ENCODE measurements at regions not wholly inside any gene's neighbourhood (a gene's known extent, or its start where the extent isn't known, plus 50 kb on each side); places are given as distances from the start of the nearest gene placed in this dataset.

GRCh38 chr9:80465556-80465955, 893.8 kb downstream of the TLE4 start:
- Histone ChIP-seq H2AFZ (ENCODE audit: low read length) (no peak overlapping the region), H3K9ac (ENCODE audit: insufficient read depth, low read depth, low read length) (no peak overlapping the region), H3K4me1 (ENCODE audit: insufficient read depth, low read length) (no peaks in the 10 kb centered on the region), H3K79me2 (ENCODE audit: insufficient read depth, low read length) (no peaks in the 10 kb centered on the region), H3K4me2 (ENCODE audit: low read depth, low read length) (no peak overlapping the region), H3K27ac (ENCODE audit: extremely low read length, insufficient read depth, low read length) (no peak overlapping the region), H4K20me1 (ENCODE audit: insufficient read depth, low read length) (no peaks in the 10 kb centered on the region), H3K27me3 (ENCODE audit: control insufficient read depth in 1 of 2, insufficient read depth in 2 of 2, low read length in 2 of 2) (no peaks in the 10 kb centered on the region), H3K9me3 (ENCODE audit: low read length) (peaks cover 78% of the 10 kb centered on the region), H3K36me3 (replicated peaks in 1 of 2; ENCODE audit: control insufficient read depth in 1 of 2, insufficient read depth in 2 of 2, low read length in 2 of 2) (no peaks in the 10 kb centered on the region), H3K4me3 (replicated peaks in 1 of 3; ENCODE audit: insufficient read depth in 1 of 3, low read depth in 2 of 3, low read length in 3 of 3) (no peak overlapping the region)
- ChIA-PET CTCF (ENCODE audit: low intra/inter-chr PET ratio, low total read pairs) (no interaction called here), POLR2A (no interaction called here)
- no TSS peak for BruUV-seq (replicated peaks)
- DNase-seq (ENCODE audit: low spot score) (no peak), FAIRE-seq (no peak), ATAC-seq (no peak)
- 0% methylated on average over 3 of the region's 3 CpGs for WGBS (ENCODE audit: low lambda C conversion rate)
- TF ChIP-seq CENPBD1 (CRISPR knock-in tag; IDR thresholded peaks at IDR 0.05; ENCODE audit: borderline replicate concordance, low read depth) (no peak), JUND (CRISPR knock-in tag; IDR thresholded peaks at IDR 0.05) (no peak), TP53 (CRISPR knock-in tag; conservative IDR thresholded peaks at IDR 0.05) (no peak), STAG1 (CRISPR knock-in tag; IDR thresholded peaks at IDR 0.05) (no peak), SOX5 (CRISPR knock-in tag; IDR thresholded peaks at IDR 0.05; ENCODE audit: borderline replicate concordance) (no peak), TCF7 (IDR thresholded peaks at IDR 0.05; ENCODE audit: low read depth) (no peak), ZFP62 (CRISPR knock-in tag; IDR thresholded peaks at IDR 0.05) (no peak), ZNF224 (CRISPR knock-in tag; IDR thresholded peaks at IDR 0.05) (no peak)
- intact Hi-C loops (cut with micrococcal nuclease; ENCODE audit: unreplicated experiment) = no loop called here
- in situ Hi-C loops (cut with HindIII; ENCODE audit: extremely low pct_ligation_motif_present, low pct_unique_long_range_greater_than_20kb) = no loop called here

GRCh38 chr9:80449513-80449912, 877.7 kb downstream of the TLE4 start:
- in situ Hi-C loops (cut with HindIII; ENCODE audit: extremely low pct_ligation_motif_present, low pct_unique_long_range_greater_than_20kb) = no loop called here
- WGBS (ENCODE audit: low lambda C conversion rate) = 1% methylated on average over 4 of the region's 4 CpGs
- no peaks in the 10 kb centered on the region for H3K4me1 ChIP-seq (ENCODE audit: insufficient read depth, low read length)
- no peak overlapping the region for H3K27ac ChIP-seq (ENCODE audit: extremely low read length, insufficient read depth, low read length)
- H3K9me3 ChIP-seq (ENCODE audit: low read length) = peaks cover 64% of the 10 kb centered on the region
- ChIA-PET CTCF (ENCODE audit: low intra/inter-chr PET ratio, low total read pairs) (no interaction called here), POLR2A (no interaction called here)
- no peaks in the 10 kb centered on the region for H3K79me2 ChIP-seq (ENCODE audit: insufficient read depth, low read length)
- H3K9ac ChIP-seq (ENCODE audit: insufficient read depth, low read depth, low read length) = no peak overlapping the region
- H3K36me3 ChIP-seq (replicated peaks in 1 of 2; ENCODE audit: control insufficient read depth in 1 of 2, insufficient read depth in 2 of 2, low read length in 2 of 2) = no peaks in the 10 kb centered on the region
- no peaks in the 10 kb centered on the region for H4K20me1 ChIP-seq (ENCODE audit: insufficient read depth, low read length)
- BruUV-seq (replicated peaks) = no TSS peak
- DNase-seq (ENCODE audit: low spot score) (no peak), ATAC-seq (no peak), FAIRE-seq (no peak)
- H3K27me3 ChIP-seq (ENCODE audit: control insufficient read depth in 1 of 2, insufficient read depth in 2 of 2, low read length in 2 of 2) = no peaks in the 10 kb centered on the region
- no peak overlapping the region for H2AFZ ChIP-seq (ENCODE audit: low read length)
- no peak overlapping the region for H3K4me3 ChIP-seq (replicated peaks in 1 of 3; ENCODE audit: insufficient read depth in 1 of 3, low read depth in 2 of 3, low read length in 3 of 3)
- intact Hi-C loops (cut with micrococcal nuclease; ENCODE audit: unreplicated experiment) = no loop called here
- no peak overlapping the region for H3K4me2 ChIP-seq (ENCODE audit: low read depth, low read length)
- TF ChIP-seq ADNP (CRISPR knock-in tag; IDR thresholded peaks at IDR 0.05) (no peak), CSRNP2 (CRISPR knock-in tag; conservative IDR thresholded peaks at IDR 0.05; ENCODE audit: low read depth) (no peak), KMT2A (CRISPR knock-in tag; IDR thresholded peaks at IDR 0.05) (no peak), EEA1 (CRISPR knock-in tag; IDR thresholded peaks at IDR 0.05; ENCODE audit: borderline replicate concordance) (no peak), CHD2 (IDR thresholded peaks at IDR 0.05; ENCODE audit: low read depth, low read length) (no peak), ZNF691 (CRISPR knock-in tag; IDR thresholded peaks at IDR 0.05; ENCODE audit: borderline replicate concordance, low read depth) (no peak), TRAFD1 (CRISPR knock-in tag; IDR thresholded peaks at IDR 0.05; ENCODE audit: borderline replicate concordance) (no peak), ZNF703 (CRISPR knock-in tag; IDR thresholded peaks at IDR 0.05; ENCODE audit: borderline replicate concordance) (no peak), ZNF543 (CRISPR knock-in tag; IDR thresholded peaks at IDR 0.05) (no peak), RELA (CRISPR knock-in tag; IDR thresholded peaks at IDR 0.05) (no peak)
